ENCODE measurements at regions not wholly inside any gene's neighbourhood (a gene's known extent, or its start where the extent isn't known, plus 50 kb on each side); places are given as distances from the start of the nearest gene placed in this dataset.
A peak's percentile ranks its signal among the peaks of the same experiment; 100 is the strongest.
"Not testable (repeated sequence)": the region's sequence is repeated elsewhere in the genome, so short reads cannot be mapped to it uniquely, and the experiment has no call there.

DNA sequence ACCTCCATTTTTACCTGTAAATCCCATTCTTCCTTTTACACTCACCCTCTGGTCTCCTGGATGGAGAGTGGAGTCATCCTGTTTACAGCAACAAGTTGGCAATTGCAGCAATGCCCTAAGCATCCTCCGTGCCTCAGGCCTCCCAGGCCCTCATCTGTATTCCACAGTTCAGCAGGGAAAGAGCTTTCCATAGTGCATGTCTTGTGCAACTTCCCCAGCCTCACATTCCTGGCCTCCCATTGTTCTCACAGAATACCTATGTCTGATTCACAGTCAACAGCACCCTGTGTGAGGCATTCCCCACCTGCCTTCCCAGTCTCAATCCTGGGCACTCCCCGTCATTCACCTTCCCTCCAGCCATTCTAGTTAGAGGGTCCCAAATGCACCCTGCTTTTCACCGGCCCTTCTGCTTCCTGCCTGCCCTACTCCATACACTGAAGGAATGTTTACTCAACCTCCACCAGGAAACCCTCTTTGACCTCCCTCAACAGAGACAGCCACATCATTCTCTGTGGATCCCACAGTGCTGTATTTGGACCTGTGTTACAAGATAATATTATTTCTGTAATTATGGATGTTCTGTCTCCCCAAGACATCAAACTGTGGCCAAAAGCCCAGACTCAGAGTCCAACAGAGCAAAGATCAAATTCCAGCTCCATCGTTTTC lies 405.7 kb downstream of the BUD13 start:
- WGBS (ENCODE audit: missing lambda C conversion rate), result 0% methylated on average over 4 of the region's 4 CpGs
- ATAC-seq (no peak), FAIRE-seq (no peak), DNase-seq (ENCODE audit: low read depth in 1 of 2, low spot score in 1 of 2) (peak in 1 of 2 experiments; percentile 6)
- Histone ChIP-seq H3K4me1 (no peaks in the 10 kb centered on the region), H3K4me2 (no peak overlapping the region), H3K9me3 (no peaks in the 10 kb centered on the region), H3K27ac (no peak overlapping the region), H3K4me3 (no peak overlapping the region)
- ChIA-PET CTCF (no interaction called here), POLR2A (no interaction called here)
- TF ChIP-seq MAFK (IDR thresholded peaks at IDR 0.05; ENCODE audit: partially characterized antibody) (no peak), ZFP36 (IDR thresholded peaks at IDR 0.05; ENCODE audit: borderline replicate concordance, partially characterized antibody) (no peak), POLR2AphosphoS2 (conservative IDR thresholded peaks at IDR 0.05; ENCODE audit: low read length) (no peak)

DNA sequence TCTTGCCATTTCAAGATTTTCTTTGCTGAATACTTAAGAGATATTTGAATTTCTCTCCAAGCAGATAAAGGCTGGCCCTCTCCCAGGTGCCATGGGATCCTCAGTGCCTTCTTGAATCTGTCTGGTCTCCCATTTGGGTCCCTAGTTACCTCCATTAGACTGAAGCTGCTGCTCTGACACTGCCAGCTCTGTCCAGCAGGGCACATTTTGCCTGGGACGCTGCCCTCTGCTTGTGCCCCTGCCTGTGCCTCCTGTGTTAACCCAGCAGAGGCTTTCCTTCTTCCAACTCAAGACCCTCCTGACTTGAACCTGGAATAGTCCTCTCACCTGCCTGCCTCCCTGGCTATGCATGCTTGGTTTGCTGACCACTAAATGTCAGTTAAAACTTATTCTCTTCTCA lies 406.3 kb downstream of the BUD13 start:
- Histone ChIP-seq H3K27ac (no peak overlapping the region), H3K4me3 (no peak overlapping the region), H3K4me2 (no peak overlapping the region), H3K9me3 (no peaks in the 10 kb centered on the region), H3K4me1 (no peaks in the 10 kb centered on the region)
- POLR2A ChIA-PET, result no interaction called here
- DNase-seq (ENCODE audit: low read depth in 1 of 2, low spot score in 1 of 2) (no peak), FAIRE-seq (no peak), ATAC-seq (peak in 1 of 2 experiments; percentile 41; a peak in 1 of 6 replicates)
- TF ChIP-seq, protein P1, sequence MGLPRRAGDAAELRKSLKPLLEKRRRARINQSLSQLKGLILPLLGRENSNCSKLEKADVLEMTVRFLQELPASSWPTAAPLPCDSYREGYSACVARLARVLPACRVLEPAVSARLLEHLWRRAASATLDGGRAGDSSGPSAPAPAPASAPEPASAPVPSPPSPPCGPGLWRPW (IDR thresholded peaks at IDR 0.05), result no peak
- TF ChIP-seq, protein P2, sequence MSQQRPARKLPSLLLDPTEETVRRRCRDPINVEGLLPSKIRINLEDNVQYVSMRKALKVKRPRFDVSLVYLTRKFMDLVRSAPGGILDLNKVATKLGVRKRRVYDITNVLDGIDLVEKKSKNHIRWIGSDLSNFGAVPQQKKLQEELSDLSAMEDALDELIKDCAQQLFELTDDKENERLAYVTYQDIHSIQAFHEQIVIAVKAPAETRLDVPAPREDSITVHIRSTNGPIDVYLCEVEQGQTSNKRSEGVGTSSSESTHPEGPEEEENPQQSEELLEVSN (IDR thresholded peaks at IDR 0.05; ENCODE audit: borderline replicate concordance, low read depth), result no peak
- TF ChIP-seq CBX2 (IDR thresholded peaks at IDR 0.05; ENCODE audit: borderline replicate concordance, low read depth) (no peak), PHF8 (IDR thresholded peaks at IDR 0.05; ENCODE audit: borderline replicate concordance, low read depth) (no peak), FOSB (CRISPR knock-in tag; IDR thresholded peaks at IDR 0.05) (no peak), CHD2 (IDR thresholded peaks at IDR 0.05; ENCODE audit: low read length, partially characterized antibody) (no peak), HOXB13 (CRISPR knock-in tag; IDR thresholded peaks at IDR 0.05; ENCODE audit: low read depth) (no peak), RARB (CRISPR knock-in tag; IDR thresholded peaks at IDR 0.05) (no peak)
- TF ChIP-seq, protein P3, sequence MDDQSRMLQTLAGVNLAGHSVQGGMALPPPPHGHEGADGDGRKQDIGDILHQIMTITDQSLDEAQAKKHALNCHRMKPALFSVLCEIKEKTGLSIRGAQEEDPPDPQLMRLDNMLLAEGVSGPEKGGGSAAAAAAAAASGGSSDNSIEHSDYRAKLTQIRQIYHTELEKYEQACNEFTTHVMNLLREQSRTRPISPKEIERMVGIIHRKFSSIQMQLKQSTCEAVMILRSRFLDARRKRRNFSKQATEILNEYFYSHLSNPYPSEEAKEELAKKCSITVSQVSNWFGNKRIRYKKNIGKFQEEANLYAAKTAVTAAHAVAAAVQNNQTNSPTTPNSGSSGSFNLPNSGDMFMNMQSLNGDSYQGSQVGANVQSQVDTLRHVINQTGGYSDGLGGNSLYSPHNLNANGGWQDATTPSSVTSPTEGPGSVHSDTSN (IDR thresholded peaks at IDR 0.05), result no peak
- WGBS (ENCODE audit: missing lambda C conversion rate), result 0% methylated on average over 1 of the region's 1 CpG
- CTCF ChIA-PET, result no interaction called here

DNA sequence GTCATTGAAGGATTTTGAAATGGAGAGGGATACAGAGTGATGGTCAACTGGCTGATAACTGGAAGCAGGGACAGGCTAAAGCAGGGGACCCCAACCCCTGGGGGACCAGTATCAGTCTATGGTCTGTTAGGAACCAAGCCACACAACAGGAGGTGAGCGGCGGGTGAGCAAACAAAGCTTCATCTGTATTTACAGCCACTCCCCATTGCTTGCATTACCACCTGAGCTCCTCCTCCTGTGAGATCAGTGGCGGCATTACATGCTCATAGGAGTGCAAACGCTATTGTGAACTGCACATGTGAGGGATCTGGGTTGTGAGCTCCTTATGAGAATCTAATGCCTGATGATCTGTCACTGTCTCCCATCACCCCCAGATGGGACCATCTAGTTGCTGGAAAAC lies 407.9 kb downstream of the BUD13 start:
- H3K27ac ChIP-seq; H3K4me2 ChIP-seq; H3K4me1 ChIP-seq; ATAC-seq; H3K9me3 ChIP-seq; H3K4me3 ChIP-seq; FAIRE-seq; POLR2A ChIA-PET; DNase-seq (ENCODE audit: low read depth in 1 of 2, low spot score in 1 of 2): not testable (repeated sequence)
- 24% methylated on average over 4 of the region's 4 CpGs for WGBS (ENCODE audit: missing lambda C conversion rate)
- CTCF ChIA-PET, result interaction anchor here (0.6 kb wide), 1 partner anchor 41 kb away, joined by 3 read pairs; no protein-coding TSS in a partner anchor

DNA sequence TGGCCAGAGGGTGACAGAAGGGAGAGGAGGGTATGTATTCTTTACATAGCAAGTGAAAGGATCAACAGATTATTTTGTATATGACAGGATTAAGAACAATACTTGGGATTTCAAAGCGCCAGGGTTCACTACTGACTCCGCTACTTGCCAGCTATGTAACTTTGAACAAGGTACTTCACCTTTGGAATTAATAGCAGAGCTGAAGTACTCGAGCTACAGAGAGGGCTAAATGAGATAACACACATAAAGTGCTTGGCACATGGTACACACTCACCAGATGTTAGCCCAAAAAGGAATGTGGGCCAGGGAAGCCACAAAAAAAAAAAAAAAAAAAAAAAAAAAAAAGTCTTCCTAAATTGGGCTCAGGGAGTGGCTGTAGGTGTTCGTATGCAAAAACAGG lies 408.4 kb downstream of the BUD13 start:
- DNase-seq (ENCODE audit: low read depth in 1 of 2, low spot score in 1 of 2) (no peak), ATAC-seq (no peak), FAIRE-seq (no peak)
- TF ChIP-seq GATA3 (IDR thresholded peaks at IDR 0.05; ENCODE audit: borderline replicate concordance) (no peak), PHF8 (IDR thresholded peaks at IDR 0.05; ENCODE audit: borderline replicate concordance, low read depth) (no peak), CHD2 (IDR thresholded peaks at IDR 0.05; ENCODE audit: low read length, partially characterized antibody) (no peak), ZSCAN20 (CRISPR knock-in tag; IDR thresholded peaks at IDR 0.05) (no peak), FOSB (CRISPR knock-in tag; IDR thresholded peaks at IDR 0.05) (no peak), RFX5 (IDR thresholded peaks at IDR 0.05) (no peak), FOSL2 (IDR thresholded peaks at IDR 0.05) (no peak), FOSL2 (CRISPR knock-in tag; IDR thresholded peaks at IDR 0.05) (no peak), ESRRA (IDR thresholded peaks at IDR 0.05; ENCODE audit: borderline replicate concordance, low read length) (no peak), RARB (CRISPR knock-in tag; IDR thresholded peaks at IDR 0.05) (no peak), POLR2AphosphoS2 (conservative IDR thresholded peaks at IDR 0.05; ENCODE audit: low read length) (no peak), HOXB5 (CRISPR knock-in tag; IDR thresholded peaks at IDR 0.05) (no peak), CBX2 (IDR thresholded peaks at IDR 0.05; ENCODE audit: borderline replicate concordance, low read depth) (no peak), FOXS1 (CRISPR knock-in tag; IDR thresholded peaks at IDR 0.05) (no peak), JUNB (IDR thresholded peaks at IDR 0.05) (no peak)
- TF ChIP-seq, protein P2 (IDR thresholded peaks at IDR 0.05; ENCODE audit: borderline replicate concordance, low read depth), result no peak
- TF ChIP-seq, protein P4, sequence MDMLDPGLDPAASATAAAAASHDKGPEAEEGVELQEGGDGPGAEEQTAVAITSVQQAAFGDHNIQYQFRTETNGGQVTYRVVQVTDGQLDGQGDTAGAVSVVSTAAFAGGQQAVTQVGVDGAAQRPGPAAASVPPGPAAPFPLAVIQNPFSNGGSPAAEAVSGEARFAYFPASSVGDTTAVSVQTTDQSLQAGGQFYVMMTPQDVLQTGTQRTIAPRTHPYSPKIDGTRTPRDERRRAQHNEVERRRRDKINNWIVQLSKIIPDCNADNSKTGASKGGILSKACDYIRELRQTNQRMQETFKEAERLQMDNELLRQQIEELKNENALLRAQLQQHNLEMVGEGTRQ (IDR thresholded peaks at IDR 0.05), result no peak
- Histone ChIP-seq H3K27ac (no peak overlapping the region), H3K9me3 (no peaks in the 10 kb centered on the region), H3K4me2 (no peak overlapping the region), H3K4me1 (no peaks in the 10 kb centered on the region), H3K4me3 (no peak overlapping the region)
- POLR2A ChIA-PET, result no interaction called here
- CTCF ChIA-PET, result interaction anchor here (0.6 kb wide), 1 partner anchor 40 kb away, joined by 3 read pairs; no protein-coding TSS in a partner anchor
- WGBS (ENCODE audit: missing lambda C conversion rate), result 46% methylated on average over 4 of the region's 4 CpGs
